ENCODE measurements at regions not wholly inside any gene's neighbourhood (a gene's known extent, or its start where the extent isn't known, plus 50 kb on each side); places are given as distances from the start of the nearest gene placed in this dataset.

- WGBS, 2 donors, result 74 to 87% methylated on average over 5 of the region's 5 CpGs
- DNase-seq (no peak), FAIRE-seq (no peak), ATAC-seq (no peak)
- Histone ChIP-seq H3K27ac (no peak overlapping the region), H3K9me3 (no peaks in the 10 kb centered on the region), H3K27me3 (no peaks in the 10 kb centered on the region), H3K4me1 (no peaks in the 10 kb centered on the region), H3K4me3 (no peak overlapping the region), H3K36me3 (no peaks in the 10 kb centered on the region)
- intact Hi-C loops (cut with DNase I), result no loop called here
- no peak for TF ChIP-seq CTCF (IDR thresholded peaks at IDR 0.05)
Observed at GRCh38 chrX:39674490-39675161, 423.1 kb downstream of the BCOR start.

- no peak for FAIRE-seq
- 76 to 92% methylated on average over 6 of the region's 6 CpGs for WGBS, 2 donors
- Histone ChIP-seq H3K4me3 (no peak overlapping the region), H3K4me1 (no peaks in the 10 kb centered on the region), H3K27ac (no peak overlapping the region), H3K27me3 (no peaks in the 10 kb centered on the region), H3K9me3 (no peaks in the 10 kb centered on the region), H3K36me3 (no peaks in the 10 kb centered on the region)
- TF ChIP-seq CTCF (IDR thresholded peaks at IDR 0.05), result no peak
- no peak for ATAC-seq
- intact Hi-C loops (cut with DNase I), result no loop called here
- DNase-seq, result no peak
Observed at GRCh38 chrX:39675162-39675553, 422.6 kb downstream of the BCOR start.

GRCh38 chrX:39675619-39676018 lies 422.1 kb downstream of the BCOR start:
- no peaks in the 10 kb centered on the region for H3K4me1 ChIP-seq
- H3K4me3 ChIP-seq, result no peak overlapping the region
- H3K27ac ChIP-seq, result no peak overlapping the region
- ATAC-seq (peak in 1 of 4 donors; percentile 11), FAIRE-seq (no peak), DNase-seq (no peak)
- TF ChIP-seq CTCF (IDR thresholded peaks at IDR 0.05), result no peak
- WGBS, 2 donors, result 46 to 52% methylated on average over 2 of the region's 2 CpGs
- H3K36me3 ChIP-seq, result no peaks in the 10 kb centered on the region
- no peaks in the 10 kb centered on the region for H3K9me3 ChIP-seq
- intact Hi-C loops (cut with DNase I), result no loop called here
- no peaks in the 10 kb centered on the region for H3K27me3 ChIP-seq

- no peak for DNase-seq
- FAIRE-seq, result no peak
- ATAC-seq, result no peak
- Histone ChIP-seq H3K4me1 (no peaks in the 10 kb centered on the region), H3K4me3 (no peak overlapping the region), H3K36me3 (no peaks in the 10 kb centered on the region), H3K9me3 (no peaks in the 10 kb centered on the region), H3K27ac (no peak overlapping the region), H3K27me3 (no peaks in the 10 kb centered on the region)
- 67 to 82% methylated on average over 3 of the region's 3 CpGs for WGBS, 2 donors
- intact Hi-C loops (cut with DNase I), result no loop called here
- TF ChIP-seq CTCF (IDR thresholded peaks at IDR 0.05), result no peak
Observed at GRCh38 chrX:39676434-39676833, 421.3 kb downstream of the BCOR start.

GRCh38 chrX:39677585-39677977 lies 420.2 kb downstream of the BCOR start:
- no peaks in the 10 kb centered on the region for H3K36me3 ChIP-seq
- H3K27ac ChIP-seq, result no peak overlapping the region
- WGBS, 2 donors, result 70 to 81% methylated on average over 3 of the region's 3 CpGs
- H3K27me3 ChIP-seq, result no peaks in the 10 kb centered on the region
- no peak overlapping the region for H3K4me3 ChIP-seq
- intact Hi-C loops (cut with DNase I), result no loop called here
- no peaks in the 10 kb centered on the region for H3K4me1 ChIP-seq
- ATAC-seq, result no peak
- H3K9me3 ChIP-seq, result no peaks in the 10 kb centered on the region
- no peak for DNase-seq
- no peak for FAIRE-seq
- TF ChIP-seq CTCF (IDR thresholded peaks at IDR 0.05), result no peak
